ENCODE measurements at regions not wholly inside any gene's neighbourhood (a gene's known extent, or its start where the extent isn't known, plus 50 kb on each side); places are given as distances from the start of the nearest gene placed in this dataset.

GRCh38 chr13:74036373-74036772 is 97.8 kb downstream of the KLF12 start:
- H2AFZ ChIP-seq (ENCODE audit: low read depth, low read length), result no peak overlapping the region
- no peaks in the 10 kb centered on the region for H3K27me3 ChIP-seq (ENCODE audit: insufficient read depth, low read depth, low read length)
- no peak overlapping the region for H3K4me3 ChIP-seq (ENCODE audit: low read length)
- H3K9ac ChIP-seq (ENCODE audit: low read length), result no peak overlapping the region
- no peaks in the 10 kb centered on the region for H4K20me1 ChIP-seq (ENCODE audit: insufficient read depth)
- H3K4me2 ChIP-seq (ENCODE audit: low read length), result no peak overlapping the region
- peaks cover 36% of the 10 kb centered on the region for H3K79me2 ChIP-seq (replicated peaks; ENCODE audit: insufficient read depth, low read length)
- H3K9me3 ChIP-seq (ENCODE audit: low read length), result no peaks in the 10 kb centered on the region
- H3K9me2 ChIP-seq (ENCODE audit: insufficient read depth, low read length), result no peaks in the 10 kb centered on the region
- H3K27ac ChIP-seq (ENCODE audit: low read length), result no peak overlapping the region
- no peak for TF ChIP-seq MXI1 (conservative IDR thresholded peaks at IDR 0.05; ENCODE audit: poor library complexity, severe bottlenecking)
- H3K36me3 ChIP-seq (ENCODE audit: insufficient read depth, low read length), result no peaks in the 10 kb centered on the region
- H3F3A ChIP-seq (ENCODE audit: insufficient read depth, low read length, poor library complexity, severe bottlenecking), result peaks cover 3% of the 10 kb centered on the region

GRCh38 chr13:74035896-74036295 is 98.3 kb downstream of the KLF12 start:
- Histone ChIP-seq H3F3A (ENCODE audit: insufficient read depth, low read length, poor library complexity, severe bottlenecking) (no peaks in the 10 kb centered on the region), H4K20me1 (ENCODE audit: insufficient read depth) (no peaks in the 10 kb centered on the region), H3K36me3 (ENCODE audit: insufficient read depth, low read length) (no peaks in the 10 kb centered on the region), H2AFZ (ENCODE audit: low read depth, low read length) (no peak overlapping the region), H3K9ac (ENCODE audit: low read length) (no peak overlapping the region), H3K27me3 (ENCODE audit: insufficient read depth, low read depth, low read length) (no peaks in the 10 kb centered on the region), H3K79me2 (replicated peaks; ENCODE audit: insufficient read depth, low read length) (peaks cover 31% of the 10 kb centered on the region), H3K27ac (ENCODE audit: low read length) (no peak overlapping the region), H3K4me2 (ENCODE audit: low read length) (no peak overlapping the region), H3K4me3 (ENCODE audit: low read length) (no peak overlapping the region), H3K9me2 (ENCODE audit: insufficient read depth, low read length) (no peaks in the 10 kb centered on the region), H3K9me3 (ENCODE audit: low read length) (no peaks in the 10 kb centered on the region)
- no peak for TF ChIP-seq EZH2 (IDR thresholded peaks at IDR 0.05; ENCODE audit: borderline replicate concordance, insufficient read depth, low read length, poor library complexity, severe bottlenecking)
- TF ChIP-seq RAD21 (conservative IDR thresholded peaks at IDR 0.05), result no peak
- TF ChIP-seq MXI1 (conservative IDR thresholded peaks at IDR 0.05; ENCODE audit: poor library complexity, severe bottlenecking), result no peak
- TF ChIP-seq CTCF (IDR thresholded peaks at IDR 0.05; ENCODE audit: poor library complexity, severe bottlenecking), result no peak
- TF ChIP-seq SMC3 (conservative IDR thresholded peaks at IDR 0.05; ENCODE audit: poor library complexity), result no peak
- no peak for TF ChIP-seq EP300 (conservative IDR thresholded peaks at IDR 0.05; ENCODE audit: poor library complexity, severe bottlenecking)
- no peak for TF ChIP-seq REST (IDR thresholded peaks at IDR 0.05; ENCODE audit: borderline replicate concordance)
- no peak for TF ChIP-seq TAF1 (IDR thresholded peaks at IDR 0.05; ENCODE audit: low read depth)
- no peak for TF ChIP-seq POLR2AphosphoS5 (IDR thresholded peaks at IDR 0.05)

- no peak overlapping the region for H2AFZ ChIP-seq (ENCODE audit: low read depth, low read length)
- no peaks in the 10 kb centered on the region for H3K9me3 ChIP-seq (ENCODE audit: low read length)
- TF ChIP-seq EZH2 (IDR thresholded peaks at IDR 0.05; ENCODE audit: borderline replicate concordance, insufficient read depth, low read length, poor library complexity, severe bottlenecking) (no peak), MXI1 (conservative IDR thresholded peaks at IDR 0.05; ENCODE audit: poor library complexity, severe bottlenecking) (no peak), TAF1 (IDR thresholded peaks at IDR 0.05; ENCODE audit: low read depth) (no peak), CTCF (IDR thresholded peaks at IDR 0.05; ENCODE audit: poor library complexity, severe bottlenecking) (no peak), REST (IDR thresholded peaks at IDR 0.05; ENCODE audit: borderline replicate concordance) (no peak), RAD21 (conservative IDR thresholded peaks at IDR 0.05) (no peak), SMC3 (conservative IDR thresholded peaks at IDR 0.05; ENCODE audit: poor library complexity) (no peak), POLR2AphosphoS5 (IDR thresholded peaks at IDR 0.05) (no peak), EP300 (conservative IDR thresholded peaks at IDR 0.05; ENCODE audit: poor library complexity, severe bottlenecking) (no peak)
- H3K9me2 ChIP-seq (ENCODE audit: insufficient read depth, low read length), result no peaks in the 10 kb centered on the region
- H3K36me3 ChIP-seq (ENCODE audit: insufficient read depth, low read length), result no peaks in the 10 kb centered on the region
- no peak overlapping the region for H3K27ac ChIP-seq (ENCODE audit: low read length)
- H3K4me3 ChIP-seq (ENCODE audit: low read length), result no peak overlapping the region
- H3K79me2 ChIP-seq (replicated peaks; ENCODE audit: insufficient read depth, low read length), result peaks cover 9% of the 10 kb centered on the region
- H3K4me2 ChIP-seq (ENCODE audit: low read length), result no peak overlapping the region
- H3F3A ChIP-seq (ENCODE audit: insufficient read depth, low read length, poor library complexity, severe bottlenecking), result no peaks in the 10 kb centered on the region
- H3K27me3 ChIP-seq (ENCODE audit: insufficient read depth, low read depth, low read length), result no peaks in the 10 kb centered on the region
- H4K20me1 ChIP-seq (ENCODE audit: insufficient read depth), result no peaks in the 10 kb centered on the region
- no peak overlapping the region for H3K9ac ChIP-seq (ENCODE audit: low read length)
Observed at GRCh38 chr13:74032325-74032724, 101.9 kb downstream of the KLF12 start.

Measured in neural cell (in vitro differentiated cells).